Fibroblast of skin of back (primary cell): ENCODE measurements at regions not wholly inside any gene's neighbourhood (a gene's known extent, or its start where the extent isn't known, plus 50 kb on each side); places are given as distances from the start of the nearest gene placed in this dataset.
A peak's percentile ranks its signal among the peaks of the same experiment; 100 is the strongest.
"Not testable (repeated sequence)": the region's sequence is repeated elsewhere in the genome, so short reads cannot be mapped to it uniquely, and the experiment has no call there.

Experiments
- DNase-seq: peaks from one replicate; pipeline ENCODE4 v3.0.0-alpha.2; 2013

DNA sequence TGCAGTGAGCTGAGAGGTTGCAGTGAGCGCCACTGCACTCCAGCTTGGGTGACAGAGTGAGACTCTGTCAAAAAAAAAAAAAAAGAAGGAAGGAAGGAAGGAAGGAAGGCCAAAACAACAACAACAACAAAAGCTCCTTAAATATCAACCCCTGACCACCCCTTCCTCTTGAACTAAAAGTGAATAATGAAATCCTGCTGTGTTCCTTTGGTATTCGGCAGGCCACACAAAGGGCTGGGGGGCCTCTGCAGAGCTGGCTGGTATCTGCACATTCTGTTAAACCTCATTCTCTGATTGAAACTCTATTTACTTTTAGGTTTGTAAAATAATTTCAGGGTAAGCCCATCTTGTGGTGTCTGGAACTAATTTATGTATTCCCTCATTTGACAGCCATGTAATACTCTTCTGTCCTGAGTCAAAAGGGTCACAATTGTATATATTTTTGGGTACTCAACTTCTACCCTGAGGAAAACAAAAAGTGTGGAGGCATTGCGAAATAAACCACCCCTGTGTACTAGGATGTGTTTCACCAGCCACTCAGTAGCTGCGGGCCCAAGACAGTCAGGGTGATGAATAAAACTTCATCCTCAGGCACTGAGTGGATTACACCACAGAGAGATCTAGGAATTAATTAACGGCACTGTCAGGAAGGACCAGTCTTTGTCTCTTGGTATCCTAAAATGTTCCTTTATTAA is 446.4 kb upstream of the PFKP start:
- no peak for DNase-seq

DNA sequence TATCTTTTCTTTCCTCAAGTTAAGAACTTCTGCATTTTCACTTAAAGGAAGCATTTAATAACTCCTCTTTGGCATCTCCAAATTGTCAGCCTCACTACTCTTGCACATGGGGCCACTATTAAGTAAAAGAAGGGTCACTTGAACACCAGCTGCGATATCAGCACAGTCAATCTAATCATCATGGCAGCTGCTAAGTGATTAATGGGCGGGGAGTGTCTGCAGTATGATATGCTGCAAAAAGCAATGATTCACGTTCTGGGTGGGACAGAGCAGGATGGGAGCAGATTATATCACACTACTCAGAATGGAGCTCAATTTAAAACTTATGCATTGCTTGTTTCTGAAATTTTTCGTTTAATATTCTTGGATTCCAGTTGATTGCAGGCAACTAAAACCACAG is 447.4 kb upstream of the PFKP start:
- no peak for DNase-seq

DNA sequence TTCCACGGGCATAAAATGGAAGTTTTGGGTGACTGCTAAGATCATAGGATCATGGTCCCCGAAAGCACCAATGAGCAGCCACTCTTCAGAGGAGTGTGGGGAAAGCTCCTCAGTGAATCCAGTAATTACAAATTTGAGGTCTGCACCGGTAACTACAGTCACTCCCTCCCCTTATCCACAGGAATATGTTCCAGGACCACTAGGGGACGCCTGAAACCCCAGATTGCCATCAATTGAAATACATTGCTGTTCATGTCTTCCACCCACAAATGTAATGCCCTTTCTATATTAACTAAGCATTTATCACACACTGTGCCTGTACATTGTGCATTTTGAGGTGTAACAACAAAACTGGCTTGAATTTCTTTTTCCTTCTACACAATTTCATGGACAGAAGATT is 447.9 kb upstream of the PFKP start:
- DNase-seq, result peak; percentile 20

DNA sequence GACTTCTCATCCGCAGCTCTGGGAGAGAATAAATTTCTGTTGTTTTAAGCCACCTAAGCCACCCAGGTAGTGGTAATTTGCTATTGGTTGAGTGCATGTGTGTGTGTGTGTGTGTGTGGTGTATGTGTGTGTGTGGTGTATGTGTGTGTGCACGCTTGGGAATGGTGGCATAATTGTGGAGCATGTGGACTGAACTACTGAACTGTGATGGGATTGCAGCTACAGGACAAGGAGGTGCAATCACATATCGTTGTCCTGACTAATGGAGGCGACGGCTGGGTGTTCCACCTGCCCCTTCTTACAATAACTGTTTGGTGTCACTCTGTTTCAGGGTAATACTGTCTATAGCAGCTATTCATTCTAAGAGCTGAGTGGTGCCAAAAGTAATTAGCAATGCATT is 448.7 kb upstream of the PFKP start:
- DNase-seq, result no peak

DNA sequence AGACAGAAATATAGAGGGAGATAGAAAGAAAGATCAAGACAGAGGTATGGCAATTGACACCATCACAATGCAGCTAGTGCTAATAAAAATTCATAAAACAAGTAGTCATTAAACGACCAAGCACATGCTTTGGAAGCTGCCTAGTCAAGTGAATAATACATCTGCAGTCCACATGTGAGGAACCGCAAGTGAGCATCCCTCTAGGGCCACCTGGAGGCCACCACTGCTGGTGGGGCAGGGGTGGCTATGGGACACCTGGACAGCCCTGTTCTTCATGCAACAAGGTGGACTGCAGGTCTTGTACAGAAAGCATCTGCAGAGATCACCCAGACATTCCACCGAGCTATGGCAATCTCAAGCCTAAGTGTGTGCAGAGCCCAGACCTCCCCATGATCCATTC is 451.1 kb upstream of the PFKP start:
- no peak for DNase-seq

DNA sequence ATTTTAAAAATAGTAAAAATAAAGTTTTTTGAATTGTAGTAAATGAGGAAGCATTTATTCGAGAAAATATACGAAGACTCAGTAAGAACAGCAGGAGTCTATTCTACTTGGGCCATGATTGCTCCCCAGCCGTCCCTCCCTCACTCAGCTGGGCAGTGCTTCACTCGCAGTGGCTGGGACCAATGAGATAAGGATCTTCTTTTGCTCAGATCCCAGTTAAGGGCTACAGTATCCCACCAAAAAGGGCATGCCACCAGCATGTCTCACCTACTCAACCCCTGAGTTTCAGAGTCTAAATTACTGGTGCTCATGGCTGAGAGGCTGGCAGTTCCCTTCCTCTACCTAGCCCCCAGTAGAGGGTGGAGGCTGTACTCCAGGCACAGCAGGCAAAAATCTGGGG is 455.7 kb upstream of the PFKP start:
- DNase-seq, result no peak

DNA sequence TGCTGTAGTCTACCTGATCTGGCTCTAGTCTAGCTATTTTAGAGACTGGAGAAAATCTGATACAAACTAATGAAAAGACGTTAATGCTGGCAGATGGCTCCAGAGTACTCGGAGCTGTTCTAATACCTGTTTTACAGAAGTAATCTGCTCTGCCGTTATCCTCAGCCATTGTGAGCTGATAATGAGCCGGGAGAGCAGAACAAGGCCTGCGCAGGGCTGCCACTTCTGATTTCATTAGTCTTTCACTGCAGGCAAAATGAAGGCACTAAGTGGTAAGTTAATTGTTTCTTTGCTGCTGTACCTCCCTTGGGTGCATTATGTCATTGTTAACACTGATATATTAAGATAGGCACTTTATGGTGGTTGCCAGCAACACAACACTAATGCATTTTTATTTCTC is 456.4 kb upstream of the PFKP start:
- DNase-seq, result no peak

DNA sequence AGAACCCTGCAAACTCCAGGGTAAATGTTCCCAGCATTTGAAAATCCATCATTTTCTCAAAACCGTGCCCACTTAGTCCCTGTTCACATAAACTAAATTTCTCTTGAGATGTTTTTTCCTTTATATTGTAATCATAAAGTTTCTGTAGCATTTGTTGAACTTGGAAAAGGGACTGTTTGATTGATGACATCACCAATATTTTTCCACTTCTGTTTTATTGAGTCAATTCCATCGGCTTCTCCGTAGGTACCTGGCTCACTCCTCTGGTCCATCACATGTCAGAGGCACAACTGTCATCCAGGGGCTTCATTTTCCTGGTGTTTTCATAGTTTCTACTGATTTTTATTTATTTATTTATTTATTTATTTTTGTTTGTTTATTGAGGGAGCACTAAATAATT is 462.5 kb upstream of the PFKP start:
- no peak for DNase-seq

DNA sequence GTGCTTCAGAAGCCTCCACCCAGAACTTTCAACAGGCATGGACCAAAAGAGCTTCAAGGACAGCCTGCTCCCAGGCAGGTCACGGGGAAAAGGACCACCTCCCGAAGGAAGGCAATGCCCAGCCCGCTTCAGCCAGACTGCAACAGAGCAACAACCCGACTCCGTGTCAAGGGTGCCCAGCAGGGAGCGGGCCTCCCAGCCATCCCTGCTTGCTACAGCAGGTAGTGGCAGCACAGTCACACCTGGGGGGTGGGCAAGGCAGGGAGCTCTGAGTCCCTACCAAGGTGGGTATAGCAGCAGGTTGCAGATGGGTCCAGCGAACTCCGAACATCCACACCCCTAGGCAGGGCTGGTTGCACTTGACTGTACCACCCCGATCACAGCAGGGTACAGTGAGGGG is 467.8 kb upstream of the PFKP start:
- no peak for DNase-seq

DNA sequence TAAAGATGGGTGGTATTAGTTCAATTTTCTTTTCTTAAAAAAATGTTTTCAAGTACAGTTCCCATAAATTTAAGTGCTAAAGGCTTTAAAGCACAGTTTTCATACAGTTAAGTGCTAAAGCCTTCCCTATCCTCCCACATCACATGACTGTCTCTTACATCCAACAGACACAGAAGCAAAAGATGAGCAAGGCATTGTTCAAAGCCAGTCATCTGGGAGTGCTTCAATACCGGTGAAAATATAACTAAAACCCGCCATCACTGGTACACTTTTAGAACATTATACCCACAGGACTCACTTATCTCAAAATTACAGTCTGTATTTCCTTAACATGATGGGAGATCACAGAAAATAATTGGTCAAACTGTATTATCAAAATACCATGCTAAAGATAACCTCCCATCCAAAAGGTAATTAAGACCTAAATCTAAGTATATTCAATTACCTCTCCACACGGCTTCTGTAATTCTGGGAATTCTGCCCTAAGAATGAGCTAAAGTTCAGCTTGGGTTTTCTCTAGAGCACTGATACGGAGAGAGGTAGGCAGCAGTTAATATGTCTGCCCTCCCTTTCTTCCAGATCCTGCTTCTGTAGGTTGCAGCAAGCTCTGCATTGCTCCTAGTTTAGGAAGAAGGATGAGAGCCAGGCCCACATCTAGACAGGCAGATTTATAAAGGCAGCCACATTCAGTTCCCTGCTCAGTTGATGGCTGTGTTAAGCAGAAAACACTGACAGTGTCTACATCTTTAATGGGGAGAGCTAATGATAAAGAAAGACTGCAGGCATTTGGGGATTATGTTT is 474.8 kb upstream of the PFKP start:
- DNase-seq, result no peak

DNA sequence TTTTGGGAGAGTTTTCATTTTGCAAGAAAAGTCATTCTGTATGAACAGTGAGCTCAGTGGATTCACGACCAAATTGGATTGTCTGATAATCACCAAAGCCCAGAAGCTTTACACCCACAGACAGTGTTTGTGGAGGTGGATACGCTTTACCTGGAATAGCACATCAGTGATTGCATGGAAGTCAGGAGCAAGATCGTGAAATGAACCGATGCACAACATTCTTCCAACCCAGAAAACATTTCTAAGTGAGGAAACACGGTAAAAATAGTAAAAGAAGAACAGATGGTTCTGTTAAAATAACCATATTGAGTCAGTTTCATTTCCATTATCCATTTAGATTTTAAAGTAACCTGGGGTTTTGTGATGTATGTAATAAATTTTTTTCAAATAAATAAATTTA is 478.2 kb upstream of the PFKP start:
- DNase-seq, result no peak

DNA sequence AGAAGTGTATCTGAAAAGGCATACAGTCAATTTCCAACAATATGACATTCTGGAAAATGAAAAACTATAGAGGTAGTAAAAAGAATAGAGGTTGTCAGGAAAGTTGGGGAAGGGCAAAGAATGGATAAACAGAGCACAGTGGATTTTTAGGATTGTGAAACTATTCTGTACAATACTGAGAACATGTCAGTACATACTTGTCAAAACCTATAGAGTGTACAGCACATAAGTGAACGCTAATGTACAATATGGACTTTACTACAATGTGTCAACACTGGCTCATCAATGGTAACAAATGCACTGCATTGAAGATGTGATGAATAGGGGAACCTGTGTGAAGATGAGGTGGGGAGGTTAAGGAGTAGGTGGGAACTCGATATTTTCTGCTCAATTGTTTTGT is 483.0 kb upstream of the PFKP start:
- no peak for DNase-seq

DNA sequence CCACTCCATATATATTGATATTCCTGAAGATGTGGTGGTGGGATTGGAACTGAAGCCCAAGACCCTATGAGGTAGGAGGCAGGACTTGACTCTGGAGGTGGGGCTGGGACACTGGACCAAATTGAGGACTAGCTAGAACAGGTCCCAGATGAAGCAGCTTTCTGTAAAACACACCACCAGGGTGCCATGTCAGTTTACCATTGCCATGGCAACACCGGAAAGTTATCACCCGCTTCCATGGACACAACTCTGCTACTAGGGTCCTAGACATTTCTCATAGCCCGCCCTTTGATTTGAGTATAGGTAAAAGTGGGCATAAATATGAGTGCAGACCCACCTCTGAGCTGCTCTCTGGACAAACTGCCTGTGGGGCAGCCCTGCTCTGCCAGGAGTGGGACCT is 490.5 kb upstream of the PFKP start:
- DNase-seq, result no peak

DNA sequence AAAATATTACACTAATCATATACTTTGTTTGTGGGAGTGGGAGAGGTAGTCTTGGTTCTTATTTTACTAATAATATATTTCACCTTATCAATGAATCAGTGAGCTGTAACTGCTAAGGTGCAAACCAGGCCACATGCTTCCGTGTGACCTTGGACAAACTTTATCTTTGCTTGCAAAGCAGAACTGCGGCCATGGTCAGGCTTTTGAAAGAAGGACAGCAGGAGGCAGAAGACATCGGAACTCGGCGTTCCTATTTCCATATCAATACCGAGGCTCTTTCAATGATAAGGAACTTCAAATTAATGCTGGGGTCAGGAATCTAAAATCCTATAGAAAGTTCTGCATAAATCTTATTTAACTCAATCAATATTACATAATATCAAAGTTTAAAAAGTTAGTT is 491.9 kb upstream of the PFKP start:
- DNase-seq, result no peak

DNA sequence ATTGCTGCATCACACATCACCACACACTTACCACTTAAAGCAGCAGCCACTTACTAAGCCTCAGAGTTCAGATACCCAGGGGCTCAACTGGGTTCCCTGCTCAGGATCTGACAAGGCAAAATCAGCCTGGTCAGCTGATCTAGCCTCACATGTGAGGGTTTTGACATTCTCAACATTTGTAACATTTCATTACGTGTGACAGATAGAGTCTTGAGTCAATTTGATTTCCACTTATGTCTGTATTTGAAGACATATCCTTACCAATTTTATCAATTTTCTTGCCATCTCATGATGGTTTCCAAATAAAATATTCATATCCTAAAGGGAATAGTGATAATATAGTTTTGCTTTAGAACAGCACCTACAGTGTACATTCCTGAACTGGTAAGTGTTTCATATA is 494.7 kb upstream of the PFKP start:
- no peak for DNase-seq

DNA sequence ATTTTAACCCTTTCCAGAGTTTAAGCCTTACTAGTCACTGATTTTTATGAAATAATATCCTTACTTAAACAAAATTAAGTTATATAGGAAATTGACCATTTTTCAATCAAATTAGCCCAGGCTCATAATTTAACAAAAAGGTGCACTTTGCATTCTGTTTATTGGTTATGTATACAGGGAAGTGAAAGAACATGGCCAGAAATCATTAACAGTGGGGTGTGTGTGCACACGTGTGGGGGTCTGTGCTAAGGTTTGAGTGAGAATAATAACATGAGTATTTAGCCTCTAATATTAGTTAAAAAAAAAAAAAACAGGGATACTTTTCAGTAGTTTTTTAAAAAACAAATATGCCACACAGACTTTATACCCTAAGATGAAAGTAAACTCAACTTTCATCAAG is 510.5 kb upstream of the PFKP start:
- no peak for DNase-seq

DNA sequence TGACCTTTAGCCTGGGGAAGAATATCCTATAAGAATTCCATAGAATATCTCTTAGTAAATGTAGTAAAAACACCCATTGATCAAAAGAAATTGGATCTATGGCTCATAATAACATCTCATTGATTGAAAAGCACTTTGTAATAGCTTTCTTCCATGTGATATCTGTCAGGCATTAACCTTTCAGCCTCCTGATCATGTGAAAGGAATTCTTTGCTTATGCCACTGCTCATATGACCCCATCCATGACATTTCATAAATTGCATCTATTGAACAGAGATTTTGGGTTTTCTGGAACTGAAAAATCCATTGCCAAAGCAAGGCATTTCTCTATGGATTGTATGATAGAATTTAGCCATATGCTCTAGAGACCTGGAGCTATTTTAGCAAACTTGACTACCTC is 519.3 kb upstream of the PFKP start:
- DNase-seq, result no peak

DNA sequence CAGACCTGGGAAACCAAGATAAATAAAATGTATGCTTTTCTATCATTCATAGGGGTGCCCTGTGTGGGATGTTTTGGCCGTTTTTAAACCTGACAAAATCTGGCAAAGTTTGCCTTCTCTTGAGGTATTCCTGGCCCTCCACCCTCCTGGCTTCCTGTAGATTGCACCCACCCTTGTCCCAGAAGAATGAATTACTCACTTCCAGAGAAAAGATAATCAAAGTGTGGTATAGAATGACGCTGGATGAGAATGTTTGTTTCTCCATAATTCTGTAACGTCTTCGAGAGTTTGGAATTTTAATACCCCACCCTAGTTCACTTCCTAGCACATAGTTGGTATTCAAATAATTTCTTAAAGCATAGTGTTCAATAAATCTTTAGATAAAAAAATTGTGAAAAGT is 519.7 kb upstream of the PFKP start:
- no peak for DNase-seq

DNA sequence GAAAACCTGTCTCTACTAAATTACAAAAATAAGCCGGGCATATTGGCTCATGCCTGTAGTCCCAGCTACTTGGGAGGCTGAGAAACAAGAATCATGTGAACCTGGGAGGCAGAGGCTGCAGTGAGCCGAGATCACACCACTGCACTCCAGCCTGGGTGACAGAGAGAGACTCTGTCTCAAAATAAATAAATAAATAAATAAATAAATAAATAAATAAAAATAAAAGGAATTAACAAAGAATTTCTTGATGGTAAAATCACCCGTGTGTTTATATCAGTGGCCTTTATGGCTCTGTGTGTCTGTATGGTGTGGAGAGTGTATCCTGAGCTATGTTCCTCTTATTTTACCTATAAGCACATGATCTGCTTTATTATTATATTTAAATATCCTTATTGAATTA is 520.5 kb upstream of the PFKP start:
- DNase-seq, result not testable (repeated sequence)

DNA sequence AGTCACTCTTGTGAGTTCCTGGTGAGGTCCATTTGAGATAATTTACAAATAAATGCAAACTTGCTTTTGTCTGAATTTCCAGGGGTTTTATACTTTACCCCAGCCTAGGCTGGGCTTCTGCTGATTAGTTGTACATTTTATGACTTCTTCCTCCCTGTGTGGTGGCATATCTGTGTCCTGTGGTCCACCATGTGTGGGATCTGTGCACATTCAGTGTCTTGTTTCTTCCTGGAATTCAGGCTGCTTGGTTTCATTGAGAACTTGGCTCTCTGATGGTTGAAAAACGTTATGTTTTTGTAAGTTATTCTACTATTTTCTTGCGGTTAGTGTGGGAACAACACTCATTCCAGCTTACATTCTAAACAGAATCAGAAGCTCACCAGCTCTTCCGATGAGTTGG is 523.4 kb upstream of the PFKP start:
- no peak for DNase-seq

DNA sequence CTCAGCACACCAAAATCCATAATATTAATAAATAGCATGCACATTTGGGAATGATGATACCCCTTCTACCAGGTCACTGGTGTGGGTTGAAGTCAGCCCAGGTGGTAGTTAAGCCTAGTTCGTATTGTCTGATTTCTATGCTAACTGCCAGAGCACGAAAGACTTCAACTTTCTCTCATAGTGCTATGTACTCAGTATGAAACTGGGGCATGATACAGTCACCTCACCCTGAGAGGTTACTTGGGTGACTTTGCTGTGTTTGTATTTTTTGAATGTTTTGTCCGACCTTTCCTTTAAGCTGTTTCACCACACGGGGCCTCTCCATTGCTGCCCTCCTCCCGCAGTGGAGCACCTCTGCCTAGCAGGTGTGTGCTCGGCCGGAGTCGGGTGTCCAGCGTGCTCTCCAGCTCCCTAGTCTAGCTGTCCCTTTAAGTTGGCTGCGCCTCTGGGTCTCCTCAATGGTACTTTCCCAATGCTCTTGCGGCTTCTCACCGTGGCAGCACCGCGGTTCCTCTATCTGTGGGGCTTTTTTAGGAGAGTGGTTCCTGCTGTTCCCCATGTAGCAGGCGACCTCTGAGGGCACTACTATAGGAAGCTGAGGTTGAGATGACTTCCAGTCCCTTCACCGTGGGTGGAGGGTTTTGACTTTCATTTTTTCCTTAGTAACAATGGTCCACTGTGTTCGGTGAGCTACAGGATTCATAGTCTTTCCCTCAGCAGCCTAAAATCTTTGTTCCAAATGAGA is 524.0 kb upstream of the PFKP start:
- no peak for DNase-seq

DNA sequence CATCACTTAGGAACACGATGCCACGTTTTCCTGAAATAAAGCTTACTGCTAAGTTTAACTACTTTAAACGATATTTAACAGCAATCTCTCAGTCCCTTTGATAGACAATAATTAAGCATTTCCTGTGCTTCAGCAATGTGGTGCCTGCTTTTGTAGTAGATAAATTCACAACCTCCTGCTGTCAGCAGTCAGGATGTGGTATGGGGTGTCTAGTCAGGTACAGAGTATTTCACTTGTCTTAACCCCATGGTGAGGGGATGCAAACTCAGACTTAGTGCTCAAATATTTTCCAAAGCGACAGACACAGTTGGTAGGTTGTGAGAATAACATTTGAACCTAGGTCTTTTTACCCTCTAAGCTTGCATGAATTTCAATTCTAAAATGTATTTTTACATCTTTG is 526.2 kb upstream of the PFKP start:
- DNase-seq, result no peak

DNA sequence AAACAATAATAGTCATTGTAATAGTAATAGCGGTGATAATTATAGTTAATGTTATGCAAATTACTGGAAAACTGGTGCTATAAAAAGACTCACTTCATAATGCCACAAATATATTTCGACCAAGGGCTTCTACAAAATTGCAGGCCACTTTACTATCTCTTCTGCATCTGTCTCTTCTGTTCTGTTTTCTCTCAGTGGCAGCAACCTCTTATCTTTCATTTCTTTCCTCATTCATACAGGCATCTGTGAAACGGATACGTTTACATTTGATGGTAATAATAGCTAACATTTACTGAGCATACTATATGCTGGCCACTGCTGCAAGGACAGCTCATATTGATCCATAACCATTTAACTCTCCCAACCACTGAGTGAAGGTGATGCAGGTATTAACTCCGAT is 537.4 kb upstream of the PFKP start:
- no peak for DNase-seq

DNA sequence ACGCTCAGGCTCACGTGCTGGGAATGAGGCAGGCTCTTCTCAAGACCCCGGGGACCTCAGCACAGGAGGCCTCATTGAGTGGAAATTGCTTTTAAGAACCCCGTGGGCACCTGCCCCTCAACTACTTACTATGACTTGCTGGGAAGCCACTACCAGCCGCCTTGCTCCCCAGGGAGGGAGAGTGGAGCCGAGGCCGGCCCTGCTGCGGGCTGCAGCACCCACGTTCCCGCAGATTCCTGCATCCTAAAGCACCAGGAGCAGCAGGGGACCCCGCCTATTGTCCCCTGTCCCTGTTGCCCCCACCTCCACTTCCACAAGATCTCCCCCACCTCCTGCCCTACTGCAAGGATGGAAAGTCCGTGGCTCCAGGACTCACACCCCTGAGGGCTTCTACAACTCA is 541.6 kb upstream of the PFKP start:
- DNase-seq, result no peak
